ENCODE measurements at regions not wholly inside any gene's neighbourhood (a gene's known extent, or its start where the extent isn't known, plus 50 kb on each side); places are given as distances from the start of the nearest gene placed in this dataset.
A peak's percentile ranks its signal among the peaks of the same experiment; 100 is the strongest.

- H3K27me3 ChIP-seq (ENCODE audit: low read length): 0 out of 2 replicates have a peak, but pooled peaks cover 3% of the 10 kb centered on the region
- no peaks in the 10 kb centered on the region for H3K9me2 ChIP-seq (replicated peaks; ENCODE audit: insufficient read depth, low read length)
- no peaks in the 10 kb centered on the region for H3F3A ChIP-seq (ENCODE audit: insufficient read depth)
- H3K27ac ChIP-seq (ENCODE audit: low read depth, low read length): no peak overlapping the region
- no peak overlapping the region for H3K4me2 ChIP-seq (ENCODE audit: low read depth, low read length, poor library complexity, severe bottlenecking)
- H2AFZ ChIP-seq (ENCODE audit: low read depth, low read length, severe bottlenecking): no peak overlapping the region
- TF ChIP-seq, protein P1, sequence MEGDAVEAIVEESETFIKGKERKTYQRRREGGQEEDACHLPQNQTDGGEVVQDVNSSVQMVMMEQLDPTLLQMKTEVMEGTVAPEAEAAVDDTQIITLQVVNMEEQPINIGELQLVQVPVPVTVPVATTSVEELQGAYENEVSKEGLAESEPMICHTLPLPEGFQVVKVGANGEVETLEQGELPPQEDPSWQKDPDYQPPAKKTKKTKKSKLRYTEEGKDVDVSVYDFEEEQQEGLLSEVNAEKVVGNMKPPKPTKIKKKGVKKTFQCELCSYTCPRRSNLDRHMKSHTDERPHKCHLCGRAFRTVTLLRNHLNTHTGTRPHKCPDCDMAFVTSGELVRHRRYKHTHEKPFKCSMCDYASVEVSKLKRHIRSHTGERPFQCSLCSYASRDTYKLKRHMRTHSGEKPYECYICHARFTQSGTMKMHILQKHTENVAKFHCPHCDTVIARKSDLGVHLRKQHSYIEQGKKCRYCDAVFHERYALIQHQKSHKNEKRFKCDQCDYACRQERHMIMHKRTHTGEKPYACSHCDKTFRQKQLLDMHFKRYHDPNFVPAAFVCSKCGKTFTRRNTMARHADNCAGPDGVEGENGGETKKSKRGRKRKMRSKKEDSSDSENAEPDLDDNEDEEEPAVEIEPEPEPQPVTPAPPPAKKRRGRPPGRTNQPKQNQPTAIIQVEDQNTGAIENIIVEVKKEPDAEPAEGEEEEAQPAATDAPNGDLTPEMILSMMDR (IDR thresholded peaks at IDR 0.05; ENCODE audit: insufficient read depth, low read length, poor library complexity, severe bottlenecking): no peak
- no peak for TF ChIP-seq EZH2phosphoT487 (conservative IDR thresholded peaks at IDR 0.05; ENCODE audit: low read length)
- no peaks in the 10 kb centered on the region for H4K20me1 ChIP-seq (ENCODE audit: low read depth, low read length)
- no peaks in the 10 kb centered on the region for H3K9me3 ChIP-seq (ENCODE audit: insufficient read depth, low read length)
- no peak overlapping the region for H3K9ac ChIP-seq (ENCODE audit: low read length)
- H3K36me3 ChIP-seq (ENCODE audit: low read length): no peaks in the 10 kb centered on the region
- no peak overlapping the region for H3K4me3 ChIP-seq (ENCODE audit: insufficient read depth, low read length, poor library complexity, severe bottlenecking)
- no peaks in the 10 kb centered on the region for H3K79me2 ChIP-seq (ENCODE audit: insufficient read depth, low read length)
These were observed 380.1 kb downstream of the OMA1 start for GRCh38 chr1:58166417-58166816.

- no peaks in the 10 kb centered on the region for H3F3A ChIP-seq (ENCODE audit: insufficient read depth)
- no peaks in the 10 kb centered on the region for H3K79me2 ChIP-seq (ENCODE audit: insufficient read depth, low read length)
- H3K4me2 ChIP-seq (ENCODE audit: low read depth, low read length, poor library complexity, severe bottlenecking): no peak overlapping the region
- H3K4me3 ChIP-seq (ENCODE audit: insufficient read depth, low read length, poor library complexity, severe bottlenecking): no peak overlapping the region
- H3K27ac ChIP-seq (ENCODE audit: low read depth, low read length): no peak overlapping the region
- H3K9me2 ChIP-seq (replicated peaks; ENCODE audit: insufficient read depth, low read length): no peaks in the 10 kb centered on the region
- H3K36me3 ChIP-seq (ENCODE audit: low read length): no peaks in the 10 kb centered on the region
- no peak overlapping the region for H2AFZ ChIP-seq (ENCODE audit: low read depth, low read length, severe bottlenecking)
- no peaks in the 10 kb centered on the region for H4K20me1 ChIP-seq (ENCODE audit: low read depth, low read length)
- TF ChIP-seq, protein P1 (IDR thresholded peaks at IDR 0.05; ENCODE audit: insufficient read depth, low read length, poor library complexity, severe bottlenecking): no peak
- no peak for TF ChIP-seq EZH2phosphoT487 (conservative IDR thresholded peaks at IDR 0.05; ENCODE audit: low read length)
- 0 out of 2 replicates have a peak, but pooled peaks cover 3% of the 10 kb centered on the region for H3K27me3 ChIP-seq (ENCODE audit: low read length)
- H3K9ac ChIP-seq (ENCODE audit: low read length): no peak overlapping the region
- H3K9me3 ChIP-seq (ENCODE audit: insufficient read depth, low read length): no peaks in the 10 kb centered on the region
These were observed 381.5 kb downstream of the OMA1 start for GRCh38 chr1:58165073-58165472.

DNA sequence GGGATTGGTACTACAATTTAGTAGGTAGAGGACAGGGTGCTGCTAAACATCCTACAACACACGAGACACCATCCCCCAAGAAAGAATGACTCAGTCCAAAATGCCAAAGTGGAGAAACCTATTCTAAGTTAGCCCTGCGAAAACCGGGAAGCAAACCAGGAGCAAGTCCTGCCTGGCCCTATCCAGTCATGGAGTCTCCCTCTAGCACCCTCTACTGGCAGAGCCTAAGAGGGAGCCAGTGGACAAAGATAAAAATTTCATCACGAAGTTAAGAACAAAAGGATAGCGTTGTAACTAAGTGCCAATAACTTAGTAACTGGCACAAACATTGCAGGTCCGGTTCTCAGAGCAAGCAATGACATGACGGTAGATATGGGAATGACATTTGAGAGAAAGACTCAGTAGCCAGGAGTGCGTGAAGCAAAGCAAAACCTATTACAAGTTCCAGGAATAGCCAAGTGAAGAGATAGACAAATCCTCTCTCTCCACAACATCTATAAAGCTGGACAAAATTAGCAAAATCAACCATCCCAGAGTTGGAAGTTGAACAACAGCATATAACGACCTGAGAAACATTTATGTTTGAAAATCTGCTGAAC, 383.5 kb downstream of the OMA1 start:
- H3K9me3 ChIP-seq (ENCODE audit: insufficient read depth, low read length): no peaks in the 10 kb centered on the region
- H3K79me2 ChIP-seq (ENCODE audit: insufficient read depth, low read length): no peaks in the 10 kb centered on the region
- H3K9me2 ChIP-seq (replicated peaks; ENCODE audit: insufficient read depth, low read length): no peaks in the 10 kb centered on the region
- no peak overlapping the region for H3K27ac ChIP-seq (ENCODE audit: low read depth, low read length)
- H3K9ac ChIP-seq (ENCODE audit: low read length): no peak overlapping the region
- no peak overlapping the region for H3K4me3 ChIP-seq (ENCODE audit: insufficient read depth, low read length, poor library complexity, severe bottlenecking)
- H2AFZ ChIP-seq (ENCODE audit: low read depth, low read length, severe bottlenecking): no peak overlapping the region
- H3K4me2 ChIP-seq (ENCODE audit: low read depth, low read length, poor library complexity, severe bottlenecking): no peak overlapping the region
- H3K36me3 ChIP-seq (ENCODE audit: low read length): no peaks in the 10 kb centered on the region
- H4K20me1 ChIP-seq (ENCODE audit: low read depth, low read length): no peaks in the 10 kb centered on the region
- TF ChIP-seq, protein P1 (IDR thresholded peaks at IDR 0.05; ENCODE audit: insufficient read depth, low read length, poor library complexity, severe bottlenecking): peak; percentile 75
- TF ChIP-seq EZH2phosphoT487 (conservative IDR thresholded peaks at IDR 0.05; ENCODE audit: low read length): no peak
- no peaks in the 10 kb centered on the region for H3F3A ChIP-seq (ENCODE audit: insufficient read depth)
- 0 out of 2 replicates have a peak, but pooled peaks cover 3% of the 10 kb centered on the region for H3K27me3 ChIP-seq (ENCODE audit: low read length)
